ENCODE measurements at regions not wholly inside any gene's neighbourhood (a gene's known extent, or its start where the extent isn't known, plus 50 kb on each side); places are given as distances from the start of the nearest gene placed in this dataset.

- TF ChIP-seq, protein P1, sequence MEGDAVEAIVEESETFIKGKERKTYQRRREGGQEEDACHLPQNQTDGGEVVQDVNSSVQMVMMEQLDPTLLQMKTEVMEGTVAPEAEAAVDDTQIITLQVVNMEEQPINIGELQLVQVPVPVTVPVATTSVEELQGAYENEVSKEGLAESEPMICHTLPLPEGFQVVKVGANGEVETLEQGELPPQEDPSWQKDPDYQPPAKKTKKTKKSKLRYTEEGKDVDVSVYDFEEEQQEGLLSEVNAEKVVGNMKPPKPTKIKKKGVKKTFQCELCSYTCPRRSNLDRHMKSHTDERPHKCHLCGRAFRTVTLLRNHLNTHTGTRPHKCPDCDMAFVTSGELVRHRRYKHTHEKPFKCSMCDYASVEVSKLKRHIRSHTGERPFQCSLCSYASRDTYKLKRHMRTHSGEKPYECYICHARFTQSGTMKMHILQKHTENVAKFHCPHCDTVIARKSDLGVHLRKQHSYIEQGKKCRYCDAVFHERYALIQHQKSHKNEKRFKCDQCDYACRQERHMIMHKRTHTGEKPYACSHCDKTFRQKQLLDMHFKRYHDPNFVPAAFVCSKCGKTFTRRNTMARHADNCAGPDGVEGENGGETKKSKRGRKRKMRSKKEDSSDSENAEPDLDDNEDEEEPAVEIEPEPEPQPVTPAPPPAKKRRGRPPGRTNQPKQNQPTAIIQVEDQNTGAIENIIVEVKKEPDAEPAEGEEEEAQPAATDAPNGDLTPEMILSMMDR (IDR thresholded peaks at IDR 0.05): no peak
- TF ChIP-seq EZH2 (IDR thresholded peaks at IDR 0.05; ENCODE audit: borderline replicate concordance, insufficient read depth, low read depth, low read length, poor library complexity, severe bottlenecking): no peak
Measured at GRCh38 chr2:204357286-204357685, 188.0 kb upstream of the PARD3B start.
